Mesodermal cell (in vitro differentiated cells): ENCODE measurements at regions not wholly inside any gene's neighbourhood (a gene's known extent, or its start where the extent isn't known, plus 50 kb on each side); places are given as distances from the start of the nearest gene placed in this dataset.

Source experiments
- H3K27ac ChIP-seq: 2 replicates; pipeline ENCODE4 v1.7.0; 2013; ENCODE audit warnings: mild to moderate bottlenecking, low read depth, low read length, moderate library complexity; ENCODE audit not compliant: severe bottlenecking
- H3K36me3 ChIP-seq: 2 replicates; pipeline ENCODE4 v1.7.1; 2013; ENCODE audit warnings: mild to moderate bottlenecking, low read length, moderate library complexity; ENCODE audit not compliant: control insufficient read depth, insufficient read depth
- H3K4me1 ChIP-seq: one replicate; pipeline ENCODE4 v1.7.1; 2013; ENCODE audit warnings: mild to moderate bottlenecking, low read length; ENCODE audit not compliant: insufficient read depth, control insufficient read depth, poor library complexity, severe bottlenecking
- H3K4me3 ChIP-seq: 2 replicates; pipeline ENCODE4 v1.7.0; 2013; ENCODE audit warnings: low read length, control low read depth, mild to moderate bottlenecking; ENCODE audit not compliant: insufficient read depth, poor library complexity, severe bottlenecking; ENCODE audit errors: extremely low read depth
- H3K9me3 ChIP-seq: 2 replicates; pipeline ENCODE4 v1.7.1; 2013; ENCODE audit warnings: mild to moderate bottlenecking, low read length, moderate library complexity; ENCODE audit not compliant: control insufficient read depth
- WGBS, 2 experiments: methylation state at CpG; one replicate each; pipeline ENCODE4 v1.1.5; 2013; ENCODE audit warnings: missing lambda C conversion rate in 2 of 2; ENCODE audit not compliant: insufficient coverage in 2 of 2; 5-methylcytosine and 5-hydroxymethylcytosine counted together

GRCh38 chr15:96600350-96600749 lies 269.9 kb downstream of the NR2F2 start:
- Histone ChIP-seq H3K4me1 (no peaks in the 10 kb centered on the region), H3K36me3 (no peaks in the 10 kb centered on the region), H3K9me3 (no peaks in the 10 kb centered on the region), H3K27ac (no peak overlapping the region), H3K4me3 (no peak overlapping the region)
- WGBS, 2 experiments: no CpG with 5 or more reads among the region's 4 CpGs

- H3K9me3 ChIP-seq: no peaks in the 10 kb centered on the region
- H3K27ac ChIP-seq: no peak overlapping the region
- WGBS, 2 experiments: 86 to 100% methylated on average over 2 to 3 of the region's 6 CpGs
- no peak overlapping the region for H3K4me3 ChIP-seq
- no peaks in the 10 kb centered on the region for H3K4me1 ChIP-seq
- H3K36me3 ChIP-seq: no peaks in the 10 kb centered on the region
Observed at GRCh38 chr15:96606617-96607016, 276.1 kb downstream of the NR2F2 start.

GRCh38 chr15:96610757-96611156 lies 280.3 kb downstream of the NR2F2 start:
- Histone ChIP-seq H3K4me1 (no peaks in the 10 kb centered on the region), H3K27ac (no peak overlapping the region), H3K36me3 (no peaks in the 10 kb centered on the region), H3K4me3 (no peak overlapping the region), H3K9me3 (peaks cover 3% of the 10 kb centered on the region)
- no CpG with 5 or more reads among the region's 3 CpGs for WGBS, 2 experiments

GRCh38 chr15:96612917-96613316 lies 282.4 kb downstream of the NR2F2 start:
- no peaks in the 10 kb centered on the region for H3K4me1 ChIP-seq
- H3K4me3 ChIP-seq: no peak overlapping the region
- no peak overlapping the region for H3K27ac ChIP-seq
- no peaks in the 10 kb centered on the region for H3K36me3 ChIP-seq
- no CpG with 5 or more reads among the region's 1 CpG for WGBS, 2 experiments
- H3K9me3 ChIP-seq: peaks cover 3% of the 10 kb centered on the region

- WGBS, 2 experiments: 36 to 41% methylated on average over 3 to 6 of the region's 6 CpGs
- Histone ChIP-seq H3K4me3 (no peak overlapping the region), H3K36me3 (no peaks in the 10 kb centered on the region), H3K9me3 (no peaks in the 10 kb centered on the region), H3K27ac (no peak overlapping the region), H3K4me1 (no peaks in the 10 kb centered on the region)
Observed at GRCh38 chr15:96619174-96619573, 288.7 kb downstream of the NR2F2 start.

- peaks cover 2% of the 10 kb centered on the region for H3K4me1 ChIP-seq
- 77 to 95% methylated on average over 2 of the region's 6 CpGs for WGBS, 2 experiments
Observed at GRCh38 chr15:96622714-96623113, 292.2 kb downstream of the NR2F2 start.

GRCh38 chr15:96625256-96625655 lies 294.8 kb downstream of the NR2F2 start:
- no peaks in the 10 kb centered on the region for H3K36me3 ChIP-seq
- H3K4me1 ChIP-seq: peaks cover 2% of the 10 kb centered on the region
- H3K9me3 ChIP-seq: no peaks in the 10 kb centered on the region
- H3K4me3 ChIP-seq: no peak overlapping the region
- 76 to 92% methylated on average over 2 to 4 of the region's 4 CpGs for WGBS, 2 experiments
- H3K27ac ChIP-seq: no peak overlapping the region

More at GRCh38 chr15:96622714-96623113, 292.2 kb downstream of the NR2F2 start:
- Histone ChIP-seq H3K4me3 (no peak overlapping the region), H3K36me3 (no peaks in the 10 kb centered on the region), H3K9me3 (no peaks in the 10 kb centered on the region), H3K27ac (no peak overlapping the region)

GRCh38 chr15:96627031-96627568 lies 296.6 kb downstream of the NR2F2 start:
- no peak overlapping the region for H3K27ac ChIP-seq
- H3K4me3 ChIP-seq: no peak overlapping the region
- H3K36me3 ChIP-seq: no peaks in the 10 kb centered on the region
- H3K9me3 ChIP-seq: no peaks in the 10 kb centered on the region
- WGBS, 2 experiments: 86 to 94% methylated on average over 11 to 13 of the region's 13 CpGs
- H3K4me1 ChIP-seq: peaks cover 2% of the 10 kb centered on the region

GRCh38 chr15:96629511-96629910 lies 299.0 kb downstream of the NR2F2 start:
- WGBS, 2 experiments: 97 to 98% methylated on average over 3 to 4 of the region's 4 CpGs
- H3K9me3 ChIP-seq: no peaks in the 10 kb centered on the region

GRCh38 chr15:96638793-96639192 lies 308.3 kb downstream of the NR2F2 start:
- Histone ChIP-seq H3K36me3 (no peaks in the 10 kb centered on the region), H3K27ac (no peak overlapping the region), H3K4me1 (no peaks in the 10 kb centered on the region), H3K4me3 (no peak overlapping the region), H3K9me3 (no peaks in the 10 kb centered on the region)
- WGBS, 2 experiments: 100% methylated on average over 1 of the region's 1 CpG; no CpG with 5 or more reads in 1 of the 2 experiments

More at GRCh38 chr15:96629511-96629910, 299.0 kb downstream of the NR2F2 start:
- H3K4me1 ChIP-seq: peaks cover 2% of the 10 kb centered on the region
- no peaks in the 10 kb centered on the region for H3K36me3 ChIP-seq
- H3K4me3 ChIP-seq: no peak overlapping the region
- no peak overlapping the region for H3K27ac ChIP-seq

- no peak overlapping the region for H3K27ac ChIP-seq
- no peaks in the 10 kb centered on the region for H3K36me3 ChIP-seq
- 87 to 100% methylated on average over 1 to 9 of the region's 9 CpGs for WGBS, 2 experiments
- H3K4me1 ChIP-seq: no peaks in the 10 kb centered on the region
- no peak overlapping the region for H3K4me3 ChIP-seq
- no peaks in the 10 kb centered on the region for H3K9me3 ChIP-seq
Observed at GRCh38 chr15:96645796-96646195, 315.3 kb downstream of the NR2F2 start.
